ENCODE measurements at regions not wholly inside any gene's neighbourhood (a gene's known extent, or its start where the extent isn't known, plus 50 kb on each side); places are given as distances from the start of the nearest gene placed in this dataset.

DNA sequence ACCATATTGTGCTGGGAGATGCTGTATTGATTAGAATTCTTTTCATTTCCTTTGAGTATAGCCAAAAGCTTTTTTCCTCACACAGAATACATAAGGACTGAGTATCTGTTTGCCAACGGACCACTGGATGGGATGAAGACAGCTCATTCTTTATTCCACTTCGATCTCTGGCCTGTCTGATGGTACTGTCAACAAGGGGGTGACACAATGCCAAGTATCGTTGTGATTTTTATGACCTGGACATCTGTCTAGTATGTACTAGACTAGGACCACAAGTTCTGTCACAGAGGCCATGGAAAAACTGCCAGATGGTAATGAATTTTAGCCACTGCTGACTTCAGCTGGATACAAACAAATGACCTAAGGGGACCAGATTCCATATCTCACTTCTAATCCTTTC lies 502.7 kb downstream of the SOX5 start:
- TF ChIP-seq POLR2AphosphoS5 (IDR thresholded peaks at IDR 0.05; ENCODE audit: low read depth, low read length), result no peak
- TF ChIP-seq TAF1 (IDR thresholded peaks at IDR 0.05; ENCODE audit: borderline replicate concordance, low read depth, low read length), result no peak
- TF ChIP-seq POLR2A (IDR thresholded peaks at IDR 0.05; ENCODE audit: low read depth, low read length), result no peak
